ENCODE measurements at regions not wholly inside any gene's neighbourhood (a gene's known extent, or its start where the extent isn't known, plus 50 kb on each side); places are given as distances from the start of the nearest gene placed in this dataset.

DNA sequence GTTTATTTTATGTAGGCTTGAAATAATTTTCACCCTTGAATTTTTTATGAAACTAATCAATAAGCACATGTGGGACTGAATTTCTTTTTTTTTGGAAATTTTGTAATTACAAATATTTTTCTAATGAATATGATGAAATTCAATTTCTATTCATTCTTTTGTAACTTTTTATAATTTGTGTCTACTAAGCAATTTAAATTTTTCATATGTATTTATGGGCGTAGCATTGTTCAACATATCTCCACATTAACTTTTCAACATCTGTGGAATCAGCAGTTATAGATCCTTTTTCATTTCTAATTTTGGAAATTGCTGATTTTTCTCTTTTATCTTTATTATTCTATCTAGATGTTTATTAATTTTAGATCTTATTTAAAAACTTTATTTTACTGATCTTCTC, 1320.3 kb downstream of the C4orf33 start:
- Histone ChIP-seq H3K27ac (ENCODE audit: insufficient read depth, low read length) (no peak overlapping the region), H3K9ac (ENCODE audit: insufficient read depth, low read length) (no peak overlapping the region), H3K27me3 (ENCODE audit: control insufficient read depth, insufficient read depth, low read length) (no peaks in the 10 kb centered on the region), H4K20me1 (ENCODE audit: control insufficient read depth, extremely low read depth, insufficient read depth, low read length) (no peaks in the 10 kb centered on the region), H3K9me3 (ENCODE audit: control insufficient read depth, insufficient read depth, low read depth, low read length) (no peaks in the 10 kb centered on the region), H3K4me2 (ENCODE audit: extremely low read depth, insufficient read depth, low read length) (no peak overlapping the region), H3K36me3 (ENCODE audit: control insufficient read depth, insufficient read depth, low read length) (no peaks in the 10 kb centered on the region), H3K4me3 (replicated peaks in 1 of 4; ENCODE audit: control extremely low read depth in 1 of 4, insufficient read depth in 1 of 4, low read depth in 3 of 4, low read length in 4 of 4) (no peak overlapping the region), H2AFZ (ENCODE audit: low read length) (no peak overlapping the region), H3K4me1 (ENCODE audit: control insufficient read depth, extremely low read depth, insufficient read depth, low read length) (no peaks in the 10 kb centered on the region), H3K79me2 (ENCODE audit: control insufficient read depth, insufficient read depth, low read length) (no peaks in the 10 kb centered on the region)
- no peak for TF ChIP-seq EZH2 (IDR thresholded peaks at IDR 0.05; ENCODE audit: low read length, missing control alignments)
- TF ChIP-seq, protein P1, sequence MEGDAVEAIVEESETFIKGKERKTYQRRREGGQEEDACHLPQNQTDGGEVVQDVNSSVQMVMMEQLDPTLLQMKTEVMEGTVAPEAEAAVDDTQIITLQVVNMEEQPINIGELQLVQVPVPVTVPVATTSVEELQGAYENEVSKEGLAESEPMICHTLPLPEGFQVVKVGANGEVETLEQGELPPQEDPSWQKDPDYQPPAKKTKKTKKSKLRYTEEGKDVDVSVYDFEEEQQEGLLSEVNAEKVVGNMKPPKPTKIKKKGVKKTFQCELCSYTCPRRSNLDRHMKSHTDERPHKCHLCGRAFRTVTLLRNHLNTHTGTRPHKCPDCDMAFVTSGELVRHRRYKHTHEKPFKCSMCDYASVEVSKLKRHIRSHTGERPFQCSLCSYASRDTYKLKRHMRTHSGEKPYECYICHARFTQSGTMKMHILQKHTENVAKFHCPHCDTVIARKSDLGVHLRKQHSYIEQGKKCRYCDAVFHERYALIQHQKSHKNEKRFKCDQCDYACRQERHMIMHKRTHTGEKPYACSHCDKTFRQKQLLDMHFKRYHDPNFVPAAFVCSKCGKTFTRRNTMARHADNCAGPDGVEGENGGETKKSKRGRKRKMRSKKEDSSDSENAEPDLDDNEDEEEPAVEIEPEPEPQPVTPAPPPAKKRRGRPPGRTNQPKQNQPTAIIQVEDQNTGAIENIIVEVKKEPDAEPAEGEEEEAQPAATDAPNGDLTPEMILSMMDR (conservative IDR thresholded peaks at IDR 0.05 in 1 of 2, IDR thresholded peaks at IDR 0.05 in 1 of 2; ENCODE audit: low read depth in 1 of 2, low read length in 2 of 2), result no peak
- DNase-seq (ENCODE audit: low read depth in 2 of 2), result no peak

DNA sequence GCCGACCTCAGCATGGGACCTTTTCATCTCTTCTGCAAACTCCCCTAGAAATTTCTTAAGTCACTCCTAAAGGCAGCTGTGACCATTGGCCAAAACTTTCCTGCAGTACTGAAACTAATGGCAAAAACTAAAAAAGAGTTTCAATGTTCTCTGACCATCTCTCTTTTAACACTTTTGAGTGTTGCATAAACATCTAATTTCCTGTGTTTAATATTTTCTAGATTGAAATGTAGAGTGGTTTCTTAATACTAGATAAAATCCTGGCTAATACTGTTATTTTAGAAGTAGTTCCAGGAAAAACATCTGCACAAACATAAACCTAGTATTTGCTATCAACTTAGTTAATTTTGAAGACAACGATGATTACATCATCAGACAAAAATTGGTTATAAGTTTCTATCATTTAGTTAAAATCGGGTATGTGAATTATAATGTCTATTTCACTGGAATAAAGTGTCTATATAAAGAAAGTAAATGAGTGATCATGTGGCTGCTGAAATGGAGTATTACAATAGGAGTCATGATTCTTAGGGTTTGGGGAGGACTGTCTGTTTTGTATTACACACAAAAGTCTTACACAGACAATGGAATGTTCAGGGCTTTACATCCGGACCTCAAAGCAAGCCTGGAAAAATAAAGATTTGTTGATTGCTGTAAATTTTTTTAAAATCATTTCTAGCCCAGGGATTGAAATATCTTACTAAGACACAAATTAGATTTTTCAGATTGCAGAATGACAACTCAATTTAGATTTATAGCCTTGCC, 1323.4 kb downstream of the C4orf33 start:
- Histone ChIP-seq H3K4me3 (replicated peaks in 1 of 4; ENCODE audit: control extremely low read depth in 1 of 4, insufficient read depth in 1 of 4, low read depth in 3 of 4, low read length in 4 of 4) (no peak overlapping the region), H3K4me2 (ENCODE audit: extremely low read depth, insufficient read depth, low read length) (no peak overlapping the region), H3K9ac (ENCODE audit: insufficient read depth, low read length) (no peak overlapping the region), H4K20me1 (ENCODE audit: control insufficient read depth, extremely low read depth, insufficient read depth, low read length) (no peaks in the 10 kb centered on the region), H3K4me1 (ENCODE audit: control insufficient read depth, extremely low read depth, insufficient read depth, low read length) (no peaks in the 10 kb centered on the region), H3K9me3 (ENCODE audit: control insufficient read depth, insufficient read depth, low read depth, low read length) (no peaks in the 10 kb centered on the region), H3K27ac (ENCODE audit: insufficient read depth, low read length) (no peak overlapping the region), H3K36me3 (ENCODE audit: control insufficient read depth, insufficient read depth, low read length) (no peaks in the 10 kb centered on the region), H3K79me2 (ENCODE audit: control insufficient read depth, insufficient read depth, low read length) (no peaks in the 10 kb centered on the region), H3K27me3 (ENCODE audit: control insufficient read depth, insufficient read depth, low read length) (no peaks in the 10 kb centered on the region), H2AFZ (ENCODE audit: low read length) (no peak overlapping the region)
- no peak for TF ChIP-seq EZH2 (IDR thresholded peaks at IDR 0.05; ENCODE audit: low read length, missing control alignments)
- TF ChIP-seq, protein P1 (conservative IDR thresholded peaks at IDR 0.05 in 1 of 2, IDR thresholded peaks at IDR 0.05 in 1 of 2; ENCODE audit: low read depth in 1 of 2, low read length in 2 of 2), result no peak
- peak in 1 of 2 donors; percentile 26 for DNase-seq (ENCODE audit: low read depth in 2 of 2)

DNA sequence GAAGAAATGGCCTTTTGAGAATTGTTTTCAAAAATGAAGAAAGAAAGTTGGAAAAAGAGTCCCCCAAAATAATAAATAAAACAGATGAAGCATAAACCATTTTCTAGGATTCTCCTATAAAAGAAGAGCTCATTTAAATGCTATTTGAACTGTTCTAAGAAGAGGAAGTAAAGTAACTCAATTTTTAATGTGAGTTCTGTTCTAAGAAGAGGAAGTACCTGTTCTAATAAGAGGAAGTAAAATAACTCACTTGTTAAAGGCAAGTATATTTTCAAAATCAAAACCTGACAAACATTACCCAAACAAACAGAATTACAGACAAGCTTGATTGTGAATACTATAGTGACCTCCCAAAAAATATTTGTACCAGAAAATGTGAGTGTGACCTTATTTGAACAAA, 1326.3 kb downstream of the C4orf33 start:
- Histone ChIP-seq H3K4me2 (ENCODE audit: extremely low read depth, insufficient read depth, low read length) (no peak overlapping the region), H2AFZ (ENCODE audit: low read length) (no peak overlapping the region), H3K9ac (ENCODE audit: insufficient read depth, low read length) (no peak overlapping the region), H3K27ac (ENCODE audit: insufficient read depth, low read length) (no peak overlapping the region), H3K9me3 (ENCODE audit: control insufficient read depth, insufficient read depth, low read depth, low read length) (no peaks in the 10 kb centered on the region), H3K27me3 (ENCODE audit: control insufficient read depth, insufficient read depth, low read length) (no peaks in the 10 kb centered on the region), H3K36me3 (ENCODE audit: control insufficient read depth, insufficient read depth, low read length) (no peaks in the 10 kb centered on the region), H3K4me3 (replicated peaks in 1 of 4; ENCODE audit: control extremely low read depth in 1 of 4, insufficient read depth in 1 of 4, low read depth in 3 of 4, low read length in 4 of 4) (no peak overlapping the region), H4K20me1 (ENCODE audit: control insufficient read depth, extremely low read depth, insufficient read depth, low read length) (no peaks in the 10 kb centered on the region), H3K4me1 (ENCODE audit: control insufficient read depth, extremely low read depth, insufficient read depth, low read length) (no peaks in the 10 kb centered on the region), H3K79me2 (ENCODE audit: control insufficient read depth, insufficient read depth, low read length) (no peaks in the 10 kb centered on the region)
- DNase-seq (ENCODE audit: low read depth in 2 of 2), result no peak
- TF ChIP-seq, protein P1 (conservative IDR thresholded peaks at IDR 0.05 in 1 of 2, IDR thresholded peaks at IDR 0.05 in 1 of 2; ENCODE audit: low read depth in 1 of 2, low read length in 2 of 2), result no peak
- no peak for TF ChIP-seq EZH2 (IDR thresholded peaks at IDR 0.05; ENCODE audit: low read length, missing control alignments)

Data from fibroblast of lung (primary cell).